HCT116 (cell line): ENCODE measurements at regions not wholly inside any gene's neighbourhood (a gene's known extent, or its start where the extent isn't known, plus 50 kb on each side); places are given as distances from the start of the nearest gene placed in this dataset.

Source experiments
- ATAC-seq: fragments of 200-7000 bp; cut with Tn5 transposase; 2 replicates; pipeline ENCODE4 v1.9.1; 2020; ENCODE audit warnings: mild to moderate bottlenecking, moderate library complexity
- BruUV-seq: library from RNA; stranded (reverse); fragments of 400-500 nt; replicated peaks from 2 replicates; lab custom pipeline; 2021; lab: Mats Ljungman, UMichigan
- CTCF ChIA-PET: fragments of 300-600 bp; sonication (Branson Sonifier 250); formaldehyde crosslinking; loops from one replicate; lab custom pipeline; 2021; ENCODE audit warnings: antibody characterized with exemption; lab: Charles Lee
- POLR2A ChIA-PET: fragments of 300-600, 350-600 bp; sonication (Branson Sonifier 250); formaldehyde crosslinking; loops from one replicate; lab custom pipeline; 2021; ENCODE audit warnings: antibody characterized with exemption; lab: Charles Lee
- RAD21 ChIA-PET, 2 experiments: fragments of 300-600 bp; sonication (Branson Sonifier 250); formaldehyde crosslinking; loops; one replicate each; lab custom pipeline; 2023; ENCODE audit warnings: low total read pairs in 2 of 2; ENCODE audit not compliant: uncharacterized antibody in 2 of 2, unreplicated experiment in 2 of 2, low non-redundant PET in 1 of 2; lab: Charles Lee
- DNase-seq: peaks from one replicate; pipeline ENCODE4 v3.0.0-alpha.2; 2010; ENCODE audit warnings: low read depth, low spot score
- H2AFZ ChIP-seq: fragments of 200-600 bp; shearing (Covaris generic), sonication (generic); 2 replicates; pipeline ENCODE4 v1.6.1; 2017; ENCODE audit warnings: low read depth, mixed run types, mixed read lengths, antibody characterized with exemption, low read length; ENCODE audit not compliant: poor library complexity, severe bottlenecking
- H3K27ac ChIP-seq: 2 replicates; pipeline ENCODE4 v1.5.1; 2012; ENCODE audit warnings: low read depth, low read length
- H3K27me3 ChIP-seq: fragments of 200-600 bp; sonication (generic); 2 replicates; pipeline ENCODE4 v1.6.1; 2016; ENCODE audit warnings: mixed run types, low read length, mixed read lengths; ENCODE audit not compliant: insufficient read depth
- H3K36me3 ChIP-seq, 2 experiments: fragments of 200-500 bp in 1 of 2; fragments of 200-600 bp in 1 of 2; sonication (Bioruptor generic) in 1 of 2; sonication (generic) in 1 of 2; 2 replicates each; pipeline versions ENCODE4 v1.5.1 to v1.6.1; 2014 to 2016; ENCODE audit warnings: low read length in 2 of 2, inconsistent platforms in 1 of 2, mixed read lengths in 1 of 2, mixed run types in 1 of 2; ENCODE audit not compliant: insufficient read depth in 2 of 2, control insufficient read depth in 1 of 2
- H3K4me1 ChIP-seq, 2 experiments: fragments of 200-600 bp in 1 of 2; sonication (generic) in 1 of 2; 2 replicates each; pipeline versions ENCODE4 v1.5.1 to v1.6.1; 2012 to 2017; ENCODE audit warnings: low read length in 2 of 2, inconsistent platforms in 1 of 2, mild to moderate bottlenecking in 1 of 2, mixed read lengths in 1 of 2, mixed run types in 1 of 2, moderate library complexity in 1 of 2; ENCODE audit not compliant: insufficient read depth in 2 of 2, control insufficient read depth in 1 of 2
- H3K4me2 ChIP-seq: fragments of 200-600 bp; sonication (generic); 2 replicates; pipeline ENCODE4 v1.6.1; 2017; ENCODE audit warnings: mixed run types, low read length, mixed read lengths
- H3K4me3 ChIP-seq, 2 experiments: fragments of 200-600 bp in 1 of 2; sonication (generic) in 1 of 2; replicated peaks in 1 of 2; 2 replicates each; pipeline ENCODE4 v1.5.1; 2011 to 2016; ENCODE audit warnings: low read length in 2 of 2, control low read depth in 1 of 2, low read depth in 1 of 2, mild to moderate bottlenecking in 1 of 2, mixed read lengths in 1 of 2, mixed run types in 1 of 2
- H3K79me2 ChIP-seq: fragments of 200-600 bp; sonication (generic); 2 replicates; pipeline ENCODE4 v1.6.1; 2017; ENCODE audit warnings: mild to moderate bottlenecking, mixed run types, low read length, moderate library complexity, mixed read lengths; ENCODE audit not compliant: insufficient read depth
- H3K9ac ChIP-seq: fragments of 200-600 bp; sonication (generic); 2 replicates; pipeline ENCODE4 v1.6.1; 2016; ENCODE audit warnings: low read length, mixed read lengths
- H3K9me2 ChIP-seq: fragments of 200-600 bp; sonication (generic), shearing (Covaris generic); 2 replicates; pipeline ENCODE4 v1.6.1; 2017; ENCODE audit warnings: mixed run types, mild to moderate bottlenecking, moderate library complexity; ENCODE audit not compliant: insufficient read depth
- H3K9me3 ChIP-seq, 2 experiments: fragments of 200-500 bp in 1 of 2; fragments of 200-600 bp in 1 of 2; sonication (Bioruptor generic) in 1 of 2; sonication (generic) in 1 of 2; 2 replicates each; pipeline ENCODE4 v1.6.1; 2014 to 2017; ENCODE audit warnings: low read length in 2 of 2, mixed read lengths in 2 of 2, inconsistent platforms in 1 of 2, low read depth in 1 of 2, mild to moderate bottlenecking in 1 of 2, mixed run types in 1 of 2, moderate library complexity in 1 of 2; ENCODE audit not compliant: control insufficient read depth in 1 of 2, insufficient read depth in 1 of 2
- H4K20me1 ChIP-seq: fragments of 200-600 bp; sonication (generic), shearing (Covaris generic); 2 replicates; pipeline ENCODE4 v1.6.1; 2017; ENCODE audit warnings: mixed run types, mild to moderate bottlenecking, moderate library complexity; ENCODE audit not compliant: insufficient read depth
- CBX3 ChIP-seq: IDR thresholded peaks from 2 replicates; pipeline ENCODE4 v1.6.1; 2012; ENCODE audit warnings: low read depth
- CEBPB ChIP-seq: IDR thresholded peaks from 2 replicates; pipeline ENCODE4 v1.6.1; 2012; ENCODE audit warnings: low read depth
- EGR1 ChIP-seq: IDR thresholded peaks from 2 replicates; pipeline ENCODE4 v1.6.1; 2012; ENCODE audit warnings: low read depth
- ELF1 ChIP-seq: IDR thresholded peaks from 2 replicates; pipeline ENCODE4 v1.6.1; 2012; ENCODE audit warnings: low read depth, borderline replicate concordance
- EZH2 ChIP-seq: fragments of 200-600 bp; sonication (generic); IDR thresholded peaks from 2 replicates; pipeline ENCODE4 v1.6.1; 2017; ENCODE audit warnings: antibody characterized with exemption, mixed run types
- EZH2phosphoT487 ChIP-seq: fragments of 200-600 bp; IDR thresholded peaks from 2 replicates; pipeline ENCODE4 v1.6.1; 2018; ENCODE audit warnings: antibody characterized with exemption, borderline replicate concordance
- POLR2A ChIP-seq: IDR thresholded peaks from 2 replicates; pipeline ENCODE4 v1.7.0; 2011; ENCODE audit warnings: borderline replicate concordance; ENCODE audit not compliant: insufficient read depth, insufficient read length; ENCODE audit errors: extremely low read depth
- RAD21 ChIP-seq: IDR thresholded peaks from 2 replicates; pipeline ENCODE4 v1.6.1; 2012; ENCODE audit warnings: low read depth, mild to moderate bottlenecking
- SIN3A ChIP-seq: IDR thresholded peaks from 2 replicates; pipeline ENCODE4 v1.6.1; 2012; ENCODE audit warnings: low read depth
- SRF ChIP-seq: IDR thresholded peaks from 2 replicates; pipeline ENCODE4 v1.6.1; 2012; ENCODE audit warnings: low read depth
- YY1 ChIP-seq: IDR thresholded peaks from 2 replicates; pipeline ENCODE4 v1.6.1; 2011; ENCODE audit warnings: low read length, low read depth, moderate library complexity, mild to moderate bottlenecking; ENCODE audit not compliant: insufficient replicate concordance; ENCODE audit errors: extremely low read depth
- ZFX ChIP-seq: fragments of 450-650 bp; IDR thresholded peaks from 2 replicates; pipeline ENCODE4 v1.6.1; 2017
- ZNF274 ChIP-seq: fragments of 200-500 bp; sonication (Bioruptor generic); IDR thresholded peaks from 2 replicates; pipeline ENCODE4 v1.6.1; 2014; ENCODE audit warnings: mild to moderate bottlenecking, low read depth, low read length, inconsistent platforms
- intact Hi-C: fragments of 100-400 bp; cut with micrococcal nuclease; formaldehyde crosslinking; loops from 2 replicates; pipeline ENCODE4 v1.10.0; 2022
- TF ChIP-seq, protein P1 (sequence below), 3 experiments: fragments of 200-600 bp in 1 of 3; sonication (generic) in 1 of 3; IDR thresholded peaks in 2 of 3; conservative IDR thresholded peaks in 1 of 3; 2 replicates each; pipeline ENCODE4 v1.5.1; 2012 to 2017; ENCODE audit warnings: low read depth in 2 of 3, low read length in 2 of 3, antibody characterized with exemption in 1 of 3, borderline replicate concordance in 1 of 3, control low read depth in 1 of 3, mild to moderate bottlenecking in 1 of 3, mixed read lengths in 1 of 3, mixed run types in 1 of 3, moderate library complexity in 1 of 3; ENCODE audit not compliant: insufficient read depth in 1 of 3
- TF ChIP-seq, protein P2 (sequence below): IDR thresholded peaks from 2 replicates; pipeline ENCODE4 v1.6.1; 2012
- TF ChIP-seq, protein P3 (sequence below): IDR thresholded peaks from 2 replicates; pipeline ENCODE4 v1.6.1; 2012; ENCODE audit warnings: low read depth
- TF ChIP-seq, protein P4 (sequence below): IDR thresholded peaks from 2 replicates; pipeline ENCODE4 v1.6.1; 2011; ENCODE audit warnings: mild to moderate bottlenecking, low read length, moderate library complexity; ENCODE audit not compliant: insufficient replicate concordance; ENCODE audit errors: extremely low read depth
- TF ChIP-seq, protein P5 (sequence below): IDR thresholded peaks from 2 replicates; pipeline ENCODE4 v1.6.1; 2012

DNA sequence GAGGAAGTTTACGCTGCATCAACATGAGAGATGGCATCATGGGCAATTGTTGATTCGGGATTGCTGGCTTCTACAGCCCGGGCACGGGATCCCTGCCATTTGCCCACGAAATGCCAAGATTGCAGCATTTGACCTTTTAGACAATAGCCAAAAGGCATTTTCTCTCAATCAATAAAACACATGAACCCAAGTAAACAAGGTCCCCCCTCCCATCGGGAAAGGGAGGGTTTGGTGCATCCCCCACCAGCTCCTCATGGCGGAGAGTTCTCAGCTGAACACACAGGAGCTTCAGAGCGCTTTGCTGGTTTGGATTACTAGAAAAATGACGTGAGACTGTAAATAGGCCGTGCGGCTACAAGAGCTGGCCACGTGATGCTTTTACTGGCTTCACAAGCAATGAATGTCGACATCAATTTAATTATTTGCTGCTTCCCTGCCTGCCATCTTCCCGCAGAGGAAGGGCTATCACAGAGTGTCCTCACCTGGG lies 147.6 kb downstream of the C16orf95 start:
- Histone ChIP-seq H3K4me1 (no peaks in the 10 kb centered on the region), H3K4me2 (no peak overlapping the region), H3K9me3 (no peaks in the 10 kb centered on the region; a peak in 1 of 4 replicates), H3K36me3 (no peaks in the 10 kb centered on the region), H2AFZ (no peak overlapping the region), H4K20me1 (no peaks in the 10 kb centered on the region), H3K9ac (no peak overlapping the region), H3K27me3 (no peaks in the 10 kb centered on the region), H3K79me2 (no peaks in the 10 kb centered on the region), H3K9me2 (no peaks in the 10 kb centered on the region), H3K4me3 (no peak overlapping the region), H3K27ac (no peak overlapping the region)
- intact Hi-C loops = no loop called here
- ATAC-seq = no peak
- BruUV-seq = no TSS peak
- CTCF ChIA-PET = no interaction called here
- RAD21 ChIA-PET = no interaction called here
- POLR2A ChIA-PET = no interaction called here
- TF ChIP-seq, protein P1, sequence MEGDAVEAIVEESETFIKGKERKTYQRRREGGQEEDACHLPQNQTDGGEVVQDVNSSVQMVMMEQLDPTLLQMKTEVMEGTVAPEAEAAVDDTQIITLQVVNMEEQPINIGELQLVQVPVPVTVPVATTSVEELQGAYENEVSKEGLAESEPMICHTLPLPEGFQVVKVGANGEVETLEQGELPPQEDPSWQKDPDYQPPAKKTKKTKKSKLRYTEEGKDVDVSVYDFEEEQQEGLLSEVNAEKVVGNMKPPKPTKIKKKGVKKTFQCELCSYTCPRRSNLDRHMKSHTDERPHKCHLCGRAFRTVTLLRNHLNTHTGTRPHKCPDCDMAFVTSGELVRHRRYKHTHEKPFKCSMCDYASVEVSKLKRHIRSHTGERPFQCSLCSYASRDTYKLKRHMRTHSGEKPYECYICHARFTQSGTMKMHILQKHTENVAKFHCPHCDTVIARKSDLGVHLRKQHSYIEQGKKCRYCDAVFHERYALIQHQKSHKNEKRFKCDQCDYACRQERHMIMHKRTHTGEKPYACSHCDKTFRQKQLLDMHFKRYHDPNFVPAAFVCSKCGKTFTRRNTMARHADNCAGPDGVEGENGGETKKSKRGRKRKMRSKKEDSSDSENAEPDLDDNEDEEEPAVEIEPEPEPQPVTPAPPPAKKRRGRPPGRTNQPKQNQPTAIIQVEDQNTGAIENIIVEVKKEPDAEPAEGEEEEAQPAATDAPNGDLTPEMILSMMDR (IDR thresholded peaks at IDR 0.05 in 2 of 3, conservative IDR thresholded peaks at IDR 0.05 in 1 of 3; ENCODE audit: borderline replicate concordance in 1 of 3, insufficient read depth in 1 of 3, low read depth in 2 of 3, low read length in 2 of 3) = no peak
- no peak for TF ChIP-seq EZH2
- TF ChIP-seq, protein P2, sequence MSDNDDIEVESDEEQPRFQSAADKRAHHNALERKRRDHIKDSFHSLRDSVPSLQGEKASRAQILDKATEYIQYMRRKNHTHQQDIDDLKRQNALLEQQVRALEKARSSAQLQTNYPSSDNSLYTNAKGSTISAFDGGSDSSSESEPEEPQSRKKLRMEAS = no peak
- no peak for TF ChIP-seq CEBPB
- no peak for TF ChIP-seq EZH2phosphoT487
- TF ChIP-seq EGR1 = no peak
- TF ChIP-seq ZNF274 = no peak
- TF ChIP-seq, protein P3, sequence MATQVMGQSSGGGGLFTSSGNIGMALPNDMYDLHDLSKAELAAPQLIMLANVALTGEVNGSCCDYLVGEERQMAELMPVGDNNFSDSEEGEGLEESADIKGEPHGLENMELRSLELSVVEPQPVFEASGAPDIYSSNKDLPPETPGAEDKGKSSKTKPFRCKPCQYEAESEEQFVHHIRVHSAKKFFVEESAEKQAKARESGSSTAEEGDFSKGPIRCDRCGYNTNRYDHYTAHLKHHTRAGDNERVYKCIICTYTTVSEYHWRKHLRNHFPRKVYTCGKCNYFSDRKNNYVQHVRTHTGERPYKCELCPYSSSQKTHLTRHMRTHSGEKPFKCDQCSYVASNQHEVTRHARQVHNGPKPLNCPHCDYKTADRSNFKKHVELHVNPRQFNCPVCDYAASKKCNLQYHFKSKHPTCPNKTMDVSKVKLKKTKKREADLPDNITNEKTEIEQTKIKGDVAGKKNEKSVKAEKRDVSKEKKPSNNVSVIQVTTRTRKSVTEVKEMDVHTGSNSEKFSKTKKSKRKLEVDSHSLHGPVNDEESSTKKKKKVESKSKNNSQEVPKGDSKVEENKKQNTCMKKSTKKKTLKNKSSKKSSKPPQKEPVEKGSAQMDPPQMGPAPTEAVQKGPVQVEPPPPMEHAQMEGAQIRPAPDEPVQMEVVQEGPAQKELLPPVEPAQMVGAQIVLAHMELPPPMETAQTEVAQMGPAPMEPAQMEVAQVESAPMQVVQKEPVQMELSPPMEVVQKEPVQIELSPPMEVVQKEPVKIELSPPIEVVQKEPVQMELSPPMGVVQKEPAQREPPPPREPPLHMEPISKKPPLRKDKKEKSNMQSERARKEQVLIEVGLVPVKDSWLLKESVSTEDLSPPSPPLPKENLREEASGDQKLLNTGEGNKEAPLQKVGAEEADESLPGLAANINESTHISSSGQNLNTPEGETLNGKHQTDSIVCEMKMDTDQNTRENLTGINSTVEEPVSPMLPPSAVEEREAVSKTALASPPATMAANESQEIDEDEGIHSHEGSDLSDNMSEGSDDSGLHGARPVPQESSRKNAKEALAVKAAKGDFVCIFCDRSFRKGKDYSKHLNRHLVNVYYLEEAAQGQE = no peak
- TF ChIP-seq SRF = no peak
- TF ChIP-seq ELF1 = no peak
- no peak for TF ChIP-seq ZFX
- no peak for TF ChIP-seq POLR2A
- no peak for TF ChIP-seq RAD21
- no peak for TF ChIP-seq SIN3A
- TF ChIP-seq, protein P4, sequence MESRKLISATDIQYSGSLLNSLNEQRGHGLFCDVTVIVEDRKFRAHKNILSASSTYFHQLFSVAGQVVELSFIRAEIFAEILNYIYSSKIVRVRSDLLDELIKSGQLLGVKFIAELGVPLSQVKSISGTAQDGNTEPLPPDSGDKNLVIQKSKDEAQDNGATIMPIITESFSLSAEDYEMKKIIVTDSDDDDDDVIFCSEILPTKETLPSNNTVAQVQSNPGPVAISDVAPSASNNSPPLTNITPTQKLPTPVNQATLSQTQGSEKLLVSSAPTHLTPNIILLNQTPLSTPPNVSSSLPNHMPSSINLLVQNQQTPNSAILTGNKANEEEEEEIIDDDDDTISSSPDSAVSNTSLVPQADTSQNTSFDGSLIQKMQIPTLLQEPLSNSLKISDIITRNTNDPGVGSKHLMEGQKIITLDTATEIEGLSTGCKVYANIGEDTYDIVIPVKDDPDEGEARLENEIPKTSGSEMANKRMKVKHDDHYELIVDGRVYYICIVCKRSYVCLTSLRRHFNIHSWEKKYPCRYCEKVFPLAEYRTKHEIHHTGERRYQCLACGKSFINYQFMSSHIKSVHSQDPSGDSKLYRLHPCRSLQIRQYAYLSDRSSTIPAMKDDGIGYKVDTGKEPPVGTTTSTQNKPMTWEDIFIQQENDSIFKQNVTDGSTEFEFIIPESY = no peak
- TF ChIP-seq YY1 = no peak
- no peak for TF ChIP-seq CBX3
- TF ChIP-seq, protein P5, sequence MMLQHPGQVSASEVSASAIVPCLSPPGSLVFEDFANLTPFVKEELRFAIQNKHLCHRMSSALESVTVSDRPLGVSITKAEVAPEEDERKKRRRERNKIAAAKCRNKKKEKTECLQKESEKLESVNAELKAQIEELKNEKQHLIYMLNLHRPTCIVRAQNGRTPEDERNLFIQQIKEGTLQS = no peak
- no peak for DNase-seq
